Colonic mucosa (tissue), 4 donors: ENCODE measurements at regions not wholly inside any gene's neighbourhood (a gene's known extent, or its start where the extent isn't known, plus 50 kb on each side); places are given as distances from the start of the nearest gene placed in this dataset.

Experiments used
- DNase-seq: peaks from one replicate; pipeline ENCODE4 v3.0.0-alpha.2; 2020
- H3K27ac ChIP-seq: fragments of 200-600 bp; one replicate; pipeline ENCODE4 v1.8.0; 2021
- H3K27me3 ChIP-seq: fragments of 200-600 bp; one replicate; pipeline ENCODE4 v1.8.0; 2021
- H3K36me3 ChIP-seq: fragments of 200-600 bp; one replicate; pipeline ENCODE4 v1.8.0; 2021
- H3K4me1 ChIP-seq: fragments of 200-600 bp; one replicate; pipeline ENCODE4 v1.8.0; 2021; ENCODE audit warnings: mild to moderate bottlenecking
- H3K4me3 ChIP-seq: fragments of 200-600 bp; one replicate; pipeline ENCODE4 v1.8.0; 2021
- H3K9ac ChIP-seq, 2 donors: one replicate each; pipeline ENCODE4 v1.7.0; 2013; ENCODE audit warnings: control low read depth in 2 of 2, low read depth in 2 of 2, low read length in 2 of 2
- H3K9me3 ChIP-seq: fragments of 200-600 bp; one replicate; pipeline ENCODE4 v1.8.0; 2021
- CTCF ChIP-seq: fragments of 200-600 bp; IDR thresholded peaks from one replicate; pipeline ENCODE4 v1.8.0; 2022; ENCODE audit warnings: antibody characterized with exemption, mild to moderate bottlenecking
- intact Hi-C: fragments of 100-400 bp; cut with DNase I; formaldehyde crosslinking; loops from one replicate; pipeline ENCODE4 v1.14.1; 2022
- donor health status: healthy.
- donor health status: DM: no; HTN: no; CAD: no.
- donor health status: DM: no; HTN: no; CAD: no.

DNA sequence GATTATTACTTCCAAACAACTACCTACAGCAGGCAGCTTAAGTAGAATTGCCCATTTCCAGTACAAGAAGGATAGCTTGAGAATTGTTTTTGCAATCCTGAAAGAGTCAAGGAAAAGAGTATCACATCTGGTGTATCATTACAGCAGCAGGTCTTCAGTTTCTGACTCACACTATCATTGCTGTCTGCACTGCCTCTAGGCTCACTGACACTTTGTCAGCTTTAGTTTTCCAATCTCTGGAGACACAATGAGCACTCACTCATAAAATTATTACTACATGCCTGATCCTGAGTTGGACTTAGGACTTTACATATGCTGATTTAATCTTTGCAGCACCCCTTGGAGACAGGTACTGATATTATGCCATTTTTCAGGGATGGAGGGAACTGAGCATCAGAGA is 244.6 kb upstream of the BOD1L1 start:
- no peak for TF ChIP-seq CTCF
- Histone ChIP-seq H3K4me1 (no peaks in the 10 kb centered on the region), H3K36me3 (no peaks in the 10 kb centered on the region), H3K27me3 (no peaks in the 10 kb centered on the region), H3K9ac (no peak overlapping the region), H3K27ac (no peak overlapping the region), H3K9me3 (no peaks in the 10 kb centered on the region), H3K4me3 (no peak overlapping the region)
- DNase-seq: no peak
- intact Hi-C loops: no loop called here

GRCh38 chr4:13872955-13873354 is 245.4 kb upstream of the BOD1L1 start:
- Histone ChIP-seq H3K36me3 (no peaks in the 10 kb centered on the region), H3K27ac (no peak overlapping the region), H3K4me3 (no peak overlapping the region), H3K9me3 (no peaks in the 10 kb centered on the region), H3K27me3 (no peaks in the 10 kb centered on the region), H3K4me1 (no peaks in the 10 kb centered on the region), H3K9ac (no peak overlapping the region)
- no peak for DNase-seq
- intact Hi-C loops: no loop called here
- TF ChIP-seq CTCF: no peak

- no peak for TF ChIP-seq CTCF
- no peak for DNase-seq
- Histone ChIP-seq H3K4me3 (no peak overlapping the region), H3K27me3 (no peaks in the 10 kb centered on the region), H3K4me1 (no peaks in the 10 kb centered on the region), H3K36me3 (no peaks in the 10 kb centered on the region), H3K27ac (no peak overlapping the region), H3K9ac (no peak overlapping the region), H3K9me3 (no peaks in the 10 kb centered on the region)
- intact Hi-C loops: no loop called here
These were observed 247.7 kb upstream of the BOD1L1 start for GRCh38 chr4:13875181-13875580.

- H3K9me3 ChIP-seq: no peaks in the 10 kb centered on the region
- no peak overlapping the region for H3K27ac ChIP-seq
- no peaks in the 10 kb centered on the region for H3K36me3 ChIP-seq
- intact Hi-C loops: no loop called here
- no peak overlapping the region for H3K4me3 ChIP-seq
- H3K9ac ChIP-seq: no peak overlapping the region
- no peak for DNase-seq
- H3K27me3 ChIP-seq: no peaks in the 10 kb centered on the region
- TF ChIP-seq CTCF: no peak
- H3K4me1 ChIP-seq: no peaks in the 10 kb centered on the region
These were observed 248.6 kb upstream of the BOD1L1 start for GRCh38 chr4:13876131-13876530.

- TF ChIP-seq CTCF: no peak
- H3K4me1 ChIP-seq: no peaks in the 10 kb centered on the region
- no peak overlapping the region for H3K4me3 ChIP-seq
- no peaks in the 10 kb centered on the region for H3K9me3 ChIP-seq
- no peak for DNase-seq
- H3K36me3 ChIP-seq: no peaks in the 10 kb centered on the region
- H3K9ac ChIP-seq: no peak overlapping the region
- no peaks in the 10 kb centered on the region for H3K27me3 ChIP-seq
- intact Hi-C loops: no loop called here
- no peak overlapping the region for H3K27ac ChIP-seq
These were observed 249.4 kb upstream of the BOD1L1 start for GRCh38 chr4:13876940-13877339.

- no peak overlapping the region for H3K4me3 ChIP-seq
- H3K9ac ChIP-seq: no peak overlapping the region
- no peak overlapping the region for H3K27ac ChIP-seq
- intact Hi-C loops: no loop called here
- H3K36me3 ChIP-seq: no peaks in the 10 kb centered on the region
- no peak for TF ChIP-seq CTCF
- no peaks in the 10 kb centered on the region for H3K4me1 ChIP-seq
- DNase-seq: no peak
- no peaks in the 10 kb centered on the region for H3K9me3 ChIP-seq
- no peaks in the 10 kb centered on the region for H3K27me3 ChIP-seq
These were observed 250.1 kb upstream of the BOD1L1 start for GRCh38 chr4:13877626-13878025.
